ENCODE measurements at regions not wholly inside any gene's neighbourhood (a gene's known extent, or its start where the extent isn't known, plus 50 kb on each side); places are given as distances from the start of the nearest gene placed in this dataset.

DNA sequence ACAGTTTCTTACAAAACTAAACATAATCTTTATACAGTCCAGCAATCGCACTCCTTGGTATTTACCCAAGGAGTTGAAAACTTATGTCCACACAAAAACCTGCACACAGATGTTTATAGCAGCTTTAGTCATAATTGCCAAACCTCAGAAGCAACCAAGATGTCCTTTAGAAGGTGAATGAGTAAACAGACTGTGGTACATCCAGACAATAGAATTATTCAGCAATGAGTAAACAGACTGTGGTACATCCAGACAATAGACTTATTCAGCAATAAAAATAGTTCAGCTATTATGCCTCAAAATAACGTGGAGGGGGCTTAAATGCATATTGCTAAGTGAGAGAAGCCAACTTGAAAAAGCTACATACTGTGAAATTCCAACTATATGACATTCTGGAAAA, 87.0 kb upstream of the GALNT2 start:
- TF ChIP-seq, protein P1, sequence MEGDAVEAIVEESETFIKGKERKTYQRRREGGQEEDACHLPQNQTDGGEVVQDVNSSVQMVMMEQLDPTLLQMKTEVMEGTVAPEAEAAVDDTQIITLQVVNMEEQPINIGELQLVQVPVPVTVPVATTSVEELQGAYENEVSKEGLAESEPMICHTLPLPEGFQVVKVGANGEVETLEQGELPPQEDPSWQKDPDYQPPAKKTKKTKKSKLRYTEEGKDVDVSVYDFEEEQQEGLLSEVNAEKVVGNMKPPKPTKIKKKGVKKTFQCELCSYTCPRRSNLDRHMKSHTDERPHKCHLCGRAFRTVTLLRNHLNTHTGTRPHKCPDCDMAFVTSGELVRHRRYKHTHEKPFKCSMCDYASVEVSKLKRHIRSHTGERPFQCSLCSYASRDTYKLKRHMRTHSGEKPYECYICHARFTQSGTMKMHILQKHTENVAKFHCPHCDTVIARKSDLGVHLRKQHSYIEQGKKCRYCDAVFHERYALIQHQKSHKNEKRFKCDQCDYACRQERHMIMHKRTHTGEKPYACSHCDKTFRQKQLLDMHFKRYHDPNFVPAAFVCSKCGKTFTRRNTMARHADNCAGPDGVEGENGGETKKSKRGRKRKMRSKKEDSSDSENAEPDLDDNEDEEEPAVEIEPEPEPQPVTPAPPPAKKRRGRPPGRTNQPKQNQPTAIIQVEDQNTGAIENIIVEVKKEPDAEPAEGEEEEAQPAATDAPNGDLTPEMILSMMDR (IDR thresholded peaks at IDR 0.05) = no peak
- TF ChIP-seq POLR2AphosphoS5 (IDR thresholded peaks at IDR 0.05; ENCODE audit: low read depth, low read length) = no peak
- no peak for TF ChIP-seq RCOR1 (IDR thresholded peaks at IDR 0.05; ENCODE audit: low read length)
- TF ChIP-seq, protein P2, sequence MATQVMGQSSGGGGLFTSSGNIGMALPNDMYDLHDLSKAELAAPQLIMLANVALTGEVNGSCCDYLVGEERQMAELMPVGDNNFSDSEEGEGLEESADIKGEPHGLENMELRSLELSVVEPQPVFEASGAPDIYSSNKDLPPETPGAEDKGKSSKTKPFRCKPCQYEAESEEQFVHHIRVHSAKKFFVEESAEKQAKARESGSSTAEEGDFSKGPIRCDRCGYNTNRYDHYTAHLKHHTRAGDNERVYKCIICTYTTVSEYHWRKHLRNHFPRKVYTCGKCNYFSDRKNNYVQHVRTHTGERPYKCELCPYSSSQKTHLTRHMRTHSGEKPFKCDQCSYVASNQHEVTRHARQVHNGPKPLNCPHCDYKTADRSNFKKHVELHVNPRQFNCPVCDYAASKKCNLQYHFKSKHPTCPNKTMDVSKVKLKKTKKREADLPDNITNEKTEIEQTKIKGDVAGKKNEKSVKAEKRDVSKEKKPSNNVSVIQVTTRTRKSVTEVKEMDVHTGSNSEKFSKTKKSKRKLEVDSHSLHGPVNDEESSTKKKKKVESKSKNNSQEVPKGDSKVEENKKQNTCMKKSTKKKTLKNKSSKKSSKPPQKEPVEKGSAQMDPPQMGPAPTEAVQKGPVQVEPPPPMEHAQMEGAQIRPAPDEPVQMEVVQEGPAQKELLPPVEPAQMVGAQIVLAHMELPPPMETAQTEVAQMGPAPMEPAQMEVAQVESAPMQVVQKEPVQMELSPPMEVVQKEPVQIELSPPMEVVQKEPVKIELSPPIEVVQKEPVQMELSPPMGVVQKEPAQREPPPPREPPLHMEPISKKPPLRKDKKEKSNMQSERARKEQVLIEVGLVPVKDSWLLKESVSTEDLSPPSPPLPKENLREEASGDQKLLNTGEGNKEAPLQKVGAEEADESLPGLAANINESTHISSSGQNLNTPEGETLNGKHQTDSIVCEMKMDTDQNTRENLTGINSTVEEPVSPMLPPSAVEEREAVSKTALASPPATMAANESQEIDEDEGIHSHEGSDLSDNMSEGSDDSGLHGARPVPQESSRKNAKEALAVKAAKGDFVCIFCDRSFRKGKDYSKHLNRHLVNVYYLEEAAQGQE (IDR thresholded peaks at IDR 0.05; ENCODE audit: low read depth, low read length) = no peak
- no peak for TF ChIP-seq SIN3A (IDR thresholded peaks at IDR 0.05; ENCODE audit: borderline replicate concordance, low read depth, low read length)
- TF ChIP-seq RFX5 (IDR thresholded peaks at IDR 0.05; ENCODE audit: low read length) = no peak

Data from SK-N-SH (cell line).